ENCODE measurements at regions not wholly inside any gene's neighbourhood (a gene's known extent, or its start where the extent isn't known, plus 50 kb on each side); places are given as distances from the start of the nearest gene placed in this dataset.

- H3K27ac ChIP-seq (ENCODE audit: extremely low read length, insufficient read depth, low read length) = no peak overlapping the region
- intact Hi-C loops (cut with micrococcal nuclease; ENCODE audit: unreplicated experiment) = no loop called here
- H4K20me1 ChIP-seq (ENCODE audit: insufficient read depth, low read length) = no peaks in the 10 kb centered on the region
- CTCF ChIA-PET (ENCODE audit: low intra/inter-chr PET ratio, low total read pairs) = no interaction called here
- no peaks in the 10 kb centered on the region for H3K27me3 ChIP-seq (ENCODE audit: control insufficient read depth in 1 of 2, insufficient read depth in 2 of 2, low read length in 2 of 2)
- H3K4me3 ChIP-seq (replicated peaks in 1 of 3; ENCODE audit: insufficient read depth in 1 of 3, low read depth in 2 of 3, low read length in 3 of 3) = no peak overlapping the region
- no peaks in the 10 kb centered on the region for H3K36me3 ChIP-seq (replicated peaks in 1 of 2; ENCODE audit: control insufficient read depth in 1 of 2, insufficient read depth in 2 of 2, low read length in 2 of 2)
- H2AFZ ChIP-seq (ENCODE audit: low read length) = no peak overlapping the region
- POLR2A ChIA-PET = no interaction called here
- no peak overlapping the region for H3K4me2 ChIP-seq (ENCODE audit: low read depth, low read length)
- H3K4me1 ChIP-seq (ENCODE audit: insufficient read depth, low read length) = no peaks in the 10 kb centered on the region
- DNase-seq (ENCODE audit: low spot score) (no peak), ATAC-seq (no peak), FAIRE-seq (no peak)
- H3K9me3 ChIP-seq (ENCODE audit: low read length) = peaks cover 78% of the 10 kb centered on the region
- BruUV-seq (replicated peaks) = no TSS peak
- no peak for TF ChIP-seq NCOA5 (CRISPR knock-in tag; IDR thresholded peaks at IDR 0.05)
- TF ChIP-seq HNF4G (IDR thresholded peaks at IDR 0.05; ENCODE audit: borderline replicate concordance, low read depth, low read length) = no peak
- no peak for TF ChIP-seq HNF4G (CRISPR knock-in tag; IDR thresholded peaks at IDR 0.05; ENCODE audit: borderline replicate concordance, low read depth)
- TF ChIP-seq REXO4 (CRISPR knock-in tag; IDR thresholded peaks at IDR 0.05; ENCODE audit: borderline replicate concordance) = no peak
- no peak for TF ChIP-seq ESRRA (CRISPR knock-in tag; IDR thresholded peaks at IDR 0.05; ENCODE audit: low read depth)
- TF ChIP-seq ZNF674 (CRISPR knock-in tag; IDR thresholded peaks at IDR 0.05; ENCODE audit: low read depth) = no peak
- no peak for TF ChIP-seq SOX13 (IDR thresholded peaks at IDR 0.05)
- TF ChIP-seq SOX13 (CRISPR knock-in tag; conservative IDR thresholded peaks at IDR 0.05 in 1 of 2, IDR thresholded peaks at IDR 0.05 in 1 of 2) = no peak
- no peak for TF ChIP-seq ZNF629 (CRISPR knock-in tag; conservative IDR thresholded peaks at IDR 0.05)
- no peak for TF ChIP-seq ZNF251 (CRISPR knock-in tag; IDR thresholded peaks at IDR 0.05)
- TF ChIP-seq, protein P1, sequence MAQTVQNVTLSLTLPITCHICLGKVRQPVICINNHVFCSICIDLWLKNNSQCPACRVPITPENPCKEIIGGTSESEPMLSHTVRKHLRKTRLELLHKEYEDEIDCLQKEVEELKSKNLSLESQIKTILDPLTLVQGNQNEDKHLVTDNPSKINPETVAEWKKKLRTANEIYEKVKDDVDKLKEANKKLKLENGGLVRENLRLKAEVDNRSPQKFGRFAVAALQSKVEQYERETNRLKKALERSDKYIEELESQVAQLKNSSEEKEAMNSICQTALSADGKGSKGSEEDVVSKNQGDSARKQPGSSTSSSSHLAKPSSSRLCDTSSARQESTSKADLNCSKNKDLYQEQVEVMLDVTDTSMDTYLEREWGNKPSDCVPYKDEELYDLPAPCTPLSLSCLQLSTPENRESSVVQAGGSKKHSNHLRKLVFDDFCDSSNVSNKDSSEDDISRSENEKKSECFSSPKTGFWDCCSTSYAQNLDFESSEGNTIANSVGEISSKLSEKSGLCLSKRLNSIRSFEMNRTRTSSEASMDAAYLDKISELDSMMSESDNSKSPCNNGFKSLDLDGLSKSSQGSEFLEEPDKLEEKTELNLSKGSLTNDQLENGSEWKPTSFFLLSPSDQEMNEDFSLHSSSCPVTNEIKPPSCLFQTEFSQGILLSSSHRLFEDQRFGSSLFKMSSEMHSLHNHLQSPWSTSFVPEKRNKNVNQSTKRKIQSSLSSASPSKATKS (CRISPR knock-in tag; IDR thresholded peaks at IDR 0.05) = no peak
- no peaks in the 10 kb centered on the region for H3K79me2 ChIP-seq (ENCODE audit: insufficient read depth, low read length)
- H3K9ac ChIP-seq (ENCODE audit: insufficient read depth, low read depth, low read length) = no peak overlapping the region
- in situ Hi-C loops (cut with HindIII; ENCODE audit: extremely low pct_ligation_motif_present, low pct_unique_long_range_greater_than_20kb) = no loop called here
Observed at GRCh38 chr9:24624481-24624880, 78.8 kb upstream of the IZUMO3 start.

All from HepG2 (cell line).